H9 (cell line): ENCODE measurements at regions not wholly inside any gene's neighbourhood (a gene's known extent, or its start where the extent isn't known, plus 50 kb on each side); places are given as distances from the start of the nearest gene placed in this dataset.

Experiments
- DNase-seq: peaks from one replicate; pipeline ENCODE4 v3.0.0-alpha.2; 2017
- H2AFZ ChIP-seq: one replicate; pipeline ENCODE4 v1.6.1; 2013; ENCODE audit warnings: mild to moderate bottlenecking, low read length, control low read depth, moderate library complexity
- H2AK5ac ChIP-seq: 2 replicates; pipeline ENCODE4 v1.6.1; 2013; ENCODE audit warnings: low read length, control low read depth, mixed read lengths; ENCODE audit not compliant: insufficient read length
- H2BK120ac ChIP-seq: one replicate; pipeline ENCODE4 v1.6.1; 2013; ENCODE audit warnings: low read depth, mild to moderate bottlenecking, low read length, control low read depth, inconsistent platforms; ENCODE audit not compliant: poor library complexity, severe bottlenecking
- H2BK12ac ChIP-seq: 2 replicates; pipeline ENCODE4 v1.6.1; 2013; ENCODE audit warnings: low read length, control low read depth, mixed read lengths, low read depth; ENCODE audit not compliant: insufficient read length
- H2BK15ac ChIP-seq: 2 replicates; pipeline ENCODE4 v1.6.1; 2013; ENCODE audit warnings: low read depth, low read length, control low read depth
- H2BK20ac ChIP-seq: one replicate; pipeline ENCODE4 v1.6.1; 2013; ENCODE audit warnings: low read depth, mild to moderate bottlenecking, low read length, control low read depth, inconsistent platforms; ENCODE audit not compliant: poor library complexity, severe bottlenecking
- H2BK5ac ChIP-seq: 2 replicates; pipeline ENCODE4 v1.6.1; 2013; ENCODE audit warnings: low read length, control low read depth, mixed read lengths; ENCODE audit not compliant: insufficient read length
- H3K14ac ChIP-seq: 2 replicates; pipeline ENCODE4 v1.6.1; 2013; ENCODE audit warnings: low read length, control low read depth; ENCODE audit not compliant: insufficient read depth
- H3K18ac ChIP-seq: 2 replicates; pipeline ENCODE4 v1.6.1; 2013; ENCODE audit warnings: low read depth, mild to moderate bottlenecking, mixed read lengths, low read length, control low read depth; ENCODE audit not compliant: insufficient read length
- H3K23ac ChIP-seq: 2 replicates; pipeline ENCODE4 v1.6.1; 2013; ENCODE audit warnings: low read length, control low read depth, mixed read lengths, low read depth; ENCODE audit not compliant: insufficient read length
- H3K23me2 ChIP-seq: 2 replicates; pipeline ENCODE4 v1.6.1; 2013; ENCODE audit warnings: low read depth, mild to moderate bottlenecking, mixed read lengths, low read length, control low read depth; ENCODE audit not compliant: insufficient read length, poor library complexity, severe bottlenecking
- H3K27ac ChIP-seq: 2 replicates; pipeline ENCODE4 v1.5.1; 2013; ENCODE audit warnings: low read length, control low read depth, mixed read lengths, low read depth; ENCODE audit not compliant: insufficient read length
- H3K27me3 ChIP-seq: 2 replicates; pipeline ENCODE4 v1.6.1; 2013; ENCODE audit warnings: low read length, control low read depth, inconsistent platforms; ENCODE audit not compliant: insufficient read depth
- H3K4ac ChIP-seq: 2 replicates; pipeline ENCODE4 v1.6.1; 2013; ENCODE audit warnings: low read depth, mild to moderate bottlenecking, control low read depth, inconsistent platforms, low read length, moderate library complexity
- H3K4me1 ChIP-seq: 2 replicates; pipeline ENCODE4 v1.6.1; 2013; ENCODE audit warnings: low read length, control low read depth, inconsistent platforms; ENCODE audit not compliant: insufficient read depth
- H3K4me2 ChIP-seq: 2 replicates; pipeline ENCODE4 v1.6.1; 2013; ENCODE audit warnings: low read length, control low read depth, mixed read lengths; ENCODE audit not compliant: insufficient read length, insufficient read depth
- H3K56ac ChIP-seq: 2 replicates; pipeline ENCODE4 v1.6.1; 2013; ENCODE audit warnings: low read depth, mild to moderate bottlenecking, mixed read lengths, low read length, control low read depth; ENCODE audit not compliant: insufficient read length
- H3K79me1 ChIP-seq: 2 replicates; pipeline ENCODE4 v1.6.1; 2013; ENCODE audit warnings: low read depth, mild to moderate bottlenecking, moderate library complexity, low read length, control low read depth, inconsistent platforms; ENCODE audit not compliant: insufficient read depth, poor library complexity, severe bottlenecking
- H3K79me2 ChIP-seq: 2 replicates; pipeline ENCODE4 v1.6.1; 2013; ENCODE audit warnings: low read length, control low read depth, inconsistent platforms; ENCODE audit not compliant: insufficient read depth
- H3K9ac ChIP-seq: 2 replicates; pipeline ENCODE4 v1.6.1; 2013; ENCODE audit warnings: low read length, control low read depth, mixed read lengths; ENCODE audit not compliant: insufficient read length; ENCODE audit errors: extremely low read depth
- H3K9me3 ChIP-seq: one replicate; pipeline ENCODE4 v1.6.1; 2013; ENCODE audit warnings: low read depth, low read length, inconsistent platforms; ENCODE audit not compliant: control insufficient read depth
- H3T11ph ChIP-seq: one replicate; pipeline ENCODE4 v1.6.1; 2013; ENCODE audit warnings: mild to moderate bottlenecking, low read length, control low read depth, inconsistent platforms
- H4K20me1 ChIP-seq: one replicate; pipeline ENCODE4 v1.6.1; 2013; ENCODE audit not compliant: control insufficient read depth, insufficient read length, insufficient read depth
- H4K5ac ChIP-seq: 2 replicates; pipeline ENCODE4 v1.6.1; 2013; ENCODE audit warnings: low read depth, mild to moderate bottlenecking, mixed read lengths, low read length, control low read depth; ENCODE audit not compliant: insufficient read length
- H4K8ac ChIP-seq: replicated peaks from 2 replicates; pipeline ENCODE4 v1.6.1; 2013; ENCODE audit warnings: low read length, control low read depth, mixed read lengths, low read depth; ENCODE audit not compliant: insufficient read length
- H4K91ac ChIP-seq: 2 replicates; pipeline ENCODE4 v1.6.1; 2013; ENCODE audit warnings: low read depth, mild to moderate bottlenecking, moderate library complexity, mixed read lengths, low read length, control low read depth; ENCODE audit not compliant: insufficient read length
- H3K27ac Mint-ChIP-seq, 3 experiments: 2 replicates in 2 of 3; 3 replicates in 1 of 3; pipeline ENCODE4 v1.8.0; 2020 to 2021; ENCODE audit warnings: mixed read lengths in 3 of 3, mild to moderate bottlenecking in 1 of 3, moderate library complexity in 1 of 3
- H3K27me3 Mint-ChIP-seq: 2 replicates; pipeline ENCODE4 v1.8.0; 2021; ENCODE audit warnings: low read depth, mild to moderate bottlenecking, moderate library complexity, mixed read lengths
- H3K36me3 Mint-ChIP-seq, 3 experiments: 2 replicates in 2 of 3; 3 replicates in 1 of 3; pipeline ENCODE4 v1.8.0; 2020 to 2021; ENCODE audit warnings: low read depth in 3 of 3, mixed read lengths in 3 of 3; ENCODE audit not compliant: insufficient read depth in 1 of 3
- H3K4me1 Mint-ChIP-seq, 2 experiments: 2 replicates each; pipeline ENCODE4 v1.8.0; 2020; ENCODE audit warnings: mixed read lengths in 2 of 2
- H3K4me3 Mint-ChIP-seq, 2 experiments: 2 replicates in 1 of 2; 3 replicates in 1 of 2; pipeline ENCODE4 v1.8.0; 2020 to 2021; ENCODE audit warnings: mild to moderate bottlenecking in 2 of 2, mixed read lengths in 2 of 2, moderate library complexity in 1 of 2
- H3K9me3 Mint-ChIP-seq, 2 experiments: 2 replicates in 1 of 2; 3 replicates in 1 of 2; pipeline ENCODE4 v1.8.0; 2020; ENCODE audit warnings: mild to moderate bottlenecking in 2 of 2, mixed read lengths in 2 of 2, moderate library complexity in 1 of 2
- CTCF ChIP-seq: fragments of 200-600 bp; sonication (generic); conservative IDR thresholded peaks from 3 replicates; pipeline ENCODE4 v1.8.0; 2021; ENCODE audit warnings: antibody characterized with exemption, mild to moderate bottlenecking
- WGBS: extraction: QIAGEN DNeasy Blood & Tissue Kit; methylation state at CpG from one replicate; pipeline ENCODE4 v1.1.7; 2013; ENCODE audit warnings: missing lambda C conversion rate, low lambda C conversion rate, mixed read lengths; ENCODE audit not compliant: insufficient read length; ENCODE audit errors: extremely low coverage; 5-methylcytosine and 5-hydroxymethylcytosine counted together

GRCh38 chr5:175079707-175080106 is 355.3 kb downstream of the MSX2 start:
- no peaks in the 10 kb centered on the region for H3K4me1 ChIP-seq
- no peak overlapping the region for H3K56ac ChIP-seq
- no peak overlapping the region for H2BK15ac ChIP-seq
- H2AK5ac ChIP-seq = no peak overlapping the region
- H3K14ac ChIP-seq = no peak overlapping the region
- H3K27ac Mint-ChIP-seq = no peak overlapping the region
- H2BK12ac ChIP-seq = no peak overlapping the region
- no peaks in the 10 kb centered on the region for H3K9me3 ChIP-seq
- no peaks in the 10 kb centered on the region for H4K20me1 ChIP-seq
- no peak overlapping the region for H3K4me2 ChIP-seq
- no peak overlapping the region for H4K91ac ChIP-seq
- H2AFZ ChIP-seq = no peak overlapping the region
- no peaks in the 10 kb centered on the region for H3K79me1 ChIP-seq
- H3K4me1 Mint-ChIP-seq = no peaks in the 10 kb centered on the region
- H3T11ph ChIP-seq = no peak overlapping the region
- no peaks in the 10 kb centered on the region for H3K27me3 ChIP-seq
- no peak overlapping the region for H3K27ac ChIP-seq
- no peaks in the 10 kb centered on the region for H3K79me2 ChIP-seq
- H3K4ac ChIP-seq = no peak overlapping the region
- no peak for TF ChIP-seq CTCF
- no peak overlapping the region for H4K8ac ChIP-seq
- no peak for DNase-seq
- no CpG with 5 or more reads among the region's 2 CpGs for WGBS
- no peak overlapping the region for H3K4me3 Mint-ChIP-seq
- H2BK20ac ChIP-seq = no peak overlapping the region
- no peak overlapping the region for H2BK120ac ChIP-seq
- H2BK5ac ChIP-seq = no peak overlapping the region
- H3K9ac ChIP-seq = no peak overlapping the region
- H3K27me3 Mint-ChIP-seq = peaks cover 2% of the 10 kb centered on the region; the same call in 1 of the 2 replicates
- no peak overlapping the region for H3K18ac ChIP-seq
- H3K23ac ChIP-seq = no peak overlapping the region
- H3K9me3 Mint-ChIP-seq = peaks cover 17 to 20% of the 10 kb centered on the region in 2 experiments
- H3K36me3 Mint-ChIP-seq = peaks cover 7 to 12% (median 7%) of the 10 kb centered on the region in 3 experiments
- H4K5ac ChIP-seq = no peak overlapping the region
- no peaks in the 10 kb centered on the region for H3K23me2 ChIP-seq
